Left lobe of liver (tissue), 2 donors: ENCODE measurements at regions not wholly inside any gene's neighbourhood (a gene's known extent, or its start where the extent isn't known, plus 50 kb on each side); places are given as distances from the start of the nearest gene placed in this dataset.
"Not testable (repeated sequence)": the region's sequence is repeated elsewhere in the genome, so short reads cannot be mapped to it uniquely, and the experiment has no call there.

Experiments used
- ATAC-seq: fragments of 200-7000 bp; cut with Tn5 transposase; one replicate; pipeline ENCODE4 v1.9.1; 2020; ENCODE audit warnings: mild to moderate bottlenecking, moderate library complexity
- DNase-seq: peaks from one replicate; pipeline ENCODE4 v3.0.0-alpha.2; 2020; ENCODE audit warnings: low spot score
- donor health status: DM: no; HTN: no; CAD: no; lungs with moderate emphysema.
- donor health status: DM: no; HTN: yes; CAD: no.

- no peak for DNase-seq
These were observed 1681.7 kb upstream of the DDX18 start for GRCh38 chr2:116132833-116133232.

GRCh38 chr2:116133381-116133942, 1681.0 kb upstream of the DDX18 start:
- ATAC-seq, result no peak
- no peak for DNase-seq

More at GRCh38 chr2:116132833-116133232, 1681.7 kb upstream of the DDX18 start:
- no peak for ATAC-seq

DNA sequence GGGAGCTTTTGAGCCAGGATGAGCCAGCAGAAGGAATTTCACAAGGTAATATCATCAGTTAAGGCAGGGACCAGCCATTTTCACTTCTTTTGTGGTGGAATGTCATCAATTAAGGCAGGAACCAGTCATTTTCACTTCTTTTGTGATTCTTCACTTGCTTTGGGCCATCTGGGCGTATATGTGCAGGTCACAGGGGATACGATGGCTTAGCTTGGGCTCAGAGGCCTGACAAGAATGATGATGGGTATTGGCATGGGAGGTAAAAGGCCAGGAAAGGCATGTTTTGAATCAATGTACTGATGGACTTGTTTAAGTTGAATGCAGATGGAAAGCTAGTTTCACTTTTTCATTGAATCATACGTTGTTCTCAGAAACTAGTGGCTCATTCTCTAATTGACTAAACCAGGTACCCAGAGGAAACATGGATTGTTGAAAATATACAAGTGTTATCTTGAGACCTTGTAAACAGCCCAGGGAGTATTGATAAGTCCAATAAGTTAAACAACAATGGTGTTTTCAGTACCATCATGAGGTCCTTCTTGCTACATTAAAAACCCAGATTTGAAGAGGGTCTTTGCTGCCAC, 1672.5 kb upstream of the DDX18 start:
- DNase-seq, result no peak
- ATAC-seq, result no peak

- no peak for ATAC-seq
- no peak for DNase-seq
These were observed 1671.8 kb upstream of the DDX18 start for GRCh38 chr2:116142644-116143227.

DNA sequence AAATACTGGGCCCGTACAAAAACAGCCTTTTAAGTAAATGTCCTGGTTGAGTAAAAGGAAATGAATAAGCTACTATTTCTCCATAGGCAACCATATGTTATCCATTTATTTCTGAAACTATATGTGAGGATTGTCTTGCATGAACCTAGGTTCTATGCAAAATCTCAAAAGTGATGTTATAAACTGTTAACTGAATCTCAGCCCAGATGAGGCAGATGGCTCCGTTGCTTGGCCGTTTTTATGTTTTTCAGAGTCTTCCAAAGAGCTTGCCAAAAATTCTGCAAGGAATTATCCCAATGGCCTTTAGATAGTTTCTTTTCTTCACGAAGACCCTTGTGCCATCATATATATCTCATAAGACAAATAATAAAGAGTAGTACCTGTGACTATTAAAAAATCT, 1669.5 kb upstream of the DDX18 start:
- ATAC-seq, result no peak
- no peak for DNase-seq

- no peak for DNase-seq
- no peak for ATAC-seq
These were observed 1666.1 kb upstream of the DDX18 start for GRCh38 chr2:116148361-116148760.

GRCh38 chr2:116153729-116154128, 1660.8 kb upstream of the DDX18 start:
- ATAC-seq (no peak), DNase-seq (no peak)

DNA sequence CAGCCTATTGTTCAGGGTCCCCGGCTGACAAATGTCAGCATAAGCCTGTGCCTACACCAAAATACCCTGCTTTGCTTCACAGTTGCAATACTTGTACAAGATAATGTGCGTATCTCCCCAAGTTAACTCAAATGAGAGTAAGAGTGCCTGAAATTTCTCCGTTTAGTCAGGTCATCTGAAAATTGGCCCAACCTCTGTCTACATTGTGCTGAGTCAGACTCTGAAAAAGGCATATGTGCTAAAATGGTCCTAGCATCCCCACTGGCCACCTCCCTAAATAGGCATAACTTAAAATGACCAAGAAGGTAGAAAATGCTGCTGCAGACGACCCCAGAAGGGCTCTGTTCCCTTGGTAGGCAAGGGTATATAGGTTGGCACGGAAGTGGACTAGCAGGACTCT, 1653.8 kb upstream of the DDX18 start:
- DNase-seq (no peak), ATAC-seq (no peak)

GRCh38 chr2:116162395-116162794, 1652.1 kb upstream of the DDX18 start:
- no peak for ATAC-seq
- DNase-seq, result no peak

- DNase-seq, result no peak
- ATAC-seq, result no peak
These were observed 1647.4 kb upstream of the DDX18 start for GRCh38 chr2:116167107-116167506.

GRCh38 chr2:116180072-116180471, 1634.4 kb upstream of the DDX18 start:
- no peak for ATAC-seq
- no peak for DNase-seq

DNA sequence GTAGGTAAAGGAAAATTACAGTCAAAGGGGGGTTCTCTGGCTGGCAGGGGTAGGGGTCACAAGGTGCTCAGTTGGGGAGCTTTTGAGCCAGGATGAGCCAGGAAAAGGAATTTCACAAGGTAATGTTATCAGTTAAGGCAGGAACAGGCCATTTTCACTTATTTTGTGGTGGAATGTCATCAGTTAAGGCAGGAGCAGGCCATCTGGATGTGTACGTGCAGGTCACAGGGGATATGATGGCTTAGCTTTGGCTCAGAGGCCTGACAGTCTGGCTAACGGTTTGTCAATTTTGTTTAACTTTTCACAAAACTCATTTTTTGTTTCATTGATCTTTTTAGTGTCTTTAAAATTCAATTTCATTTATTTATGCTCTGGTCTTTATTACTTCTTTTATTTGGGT, 1623.8 kb upstream of the DDX18 start:
- ATAC-seq, DNase-seq: not testable (repeated sequence)

DNA sequence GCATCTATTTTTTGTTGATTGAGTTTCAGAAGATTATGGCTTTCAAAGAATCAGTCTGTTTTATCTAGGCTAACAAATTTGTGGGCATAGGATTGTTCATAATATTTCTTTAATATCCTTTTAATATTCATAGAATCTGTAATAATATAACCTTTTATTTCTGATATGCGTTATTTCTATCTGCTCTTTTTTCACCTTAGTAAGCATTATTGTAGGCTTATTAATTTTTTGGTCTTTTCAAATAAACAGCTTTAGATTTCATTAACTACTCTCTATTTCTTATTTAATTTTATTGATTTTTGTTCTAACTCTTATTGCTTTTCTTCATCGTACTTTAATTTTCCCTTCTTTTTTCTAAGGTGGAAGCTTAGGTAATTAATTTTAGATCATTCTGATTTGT, 1614.4 kb upstream of the DDX18 start:
- DNase-seq (no peak), ATAC-seq (no peak)

GRCh38 chr2:116211719-116212118, 1602.8 kb upstream of the DDX18 start:
- ATAC-seq, result no peak
- no peak for DNase-seq

GRCh38 chr2:116222793-116223192, 1591.7 kb upstream of the DDX18 start:
- no peak for ATAC-seq

GRCh38 chr2:116223912-116224311, 1590.6 kb upstream of the DDX18 start:
- ATAC-seq, result no peak
- DNase-seq, result no peak

More at GRCh38 chr2:116222793-116223192, 1591.7 kb upstream of the DDX18 start:
- DNase-seq, result no peak

- DNase-seq (no peak), ATAC-seq (no peak)
These were observed 1589.9 kb upstream of the DDX18 start for GRCh38 chr2:116224610-116225009.

DNA sequence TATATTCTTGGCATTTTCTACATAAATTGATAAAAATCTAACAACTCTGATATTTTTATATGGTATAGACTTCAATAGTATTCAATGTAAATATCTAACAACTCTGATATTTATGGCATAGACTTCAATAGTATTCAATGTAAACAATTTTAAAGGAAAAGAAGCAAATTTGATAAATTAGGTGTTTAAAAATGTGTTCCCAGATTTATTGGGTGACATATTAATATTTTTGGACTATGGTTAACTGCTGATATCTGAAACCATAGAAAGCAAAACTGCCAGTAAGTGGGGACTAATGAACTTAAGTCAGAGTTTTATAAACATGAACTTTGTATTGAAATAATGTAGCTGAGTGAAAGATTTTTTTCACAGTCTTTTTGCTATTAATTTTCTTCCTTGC, 1576.0 kb upstream of the DDX18 start:
- DNase-seq, result no peak
- ATAC-seq, result no peak

GRCh38 chr2:116250376-116250775, 1564.1 kb upstream of the DDX18 start:
- ATAC-seq (no peak), DNase-seq (no peak)

GRCh38 chr2:116264872-116265271, 1549.6 kb upstream of the DDX18 start:
- ATAC-seq, result no peak
- no peak for DNase-seq

DNA sequence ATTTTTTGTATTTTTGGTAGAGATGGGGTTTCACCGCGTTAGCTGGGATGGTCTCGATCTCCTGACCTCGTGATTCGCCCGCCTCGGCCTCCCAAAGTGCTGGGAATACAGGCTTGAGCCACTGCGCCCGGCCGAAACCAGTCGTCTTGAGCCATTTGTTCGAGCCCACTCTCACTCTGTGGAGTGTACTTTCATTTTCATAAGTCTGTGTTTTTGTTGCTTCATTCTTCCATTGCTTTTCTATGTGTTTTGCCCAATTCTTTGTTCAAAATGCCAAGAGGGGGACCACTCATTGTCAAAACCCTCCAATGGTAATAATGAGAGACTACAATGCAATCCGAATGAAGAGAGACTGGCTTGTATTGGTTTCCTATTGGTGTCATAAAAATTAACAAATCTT, 1545.5 kb upstream of the DDX18 start:
- ATAC-seq (no peak), DNase-seq (no peak)

DNA sequence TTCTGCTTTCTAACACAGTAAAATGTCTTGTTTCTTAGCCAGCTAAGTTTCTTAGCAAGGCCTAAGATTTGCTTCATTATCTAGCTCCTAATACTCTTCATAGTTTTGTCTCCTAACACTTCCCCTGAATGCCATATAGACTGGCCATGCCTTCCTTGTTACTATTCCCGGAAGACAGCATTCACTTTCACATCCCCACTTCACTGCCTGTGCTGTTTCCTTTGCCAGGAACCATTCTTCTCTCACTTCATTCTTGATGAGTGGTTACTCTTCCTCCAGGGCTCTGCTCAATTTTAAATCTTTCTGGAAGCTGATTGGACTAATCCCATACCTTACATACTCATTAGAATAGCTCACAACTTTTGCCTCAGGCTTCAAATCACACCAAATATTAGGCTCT, 1510.2 kb upstream of the DDX18 start:
- no peak for DNase-seq
- no peak for ATAC-seq

- DNase-seq (no peak), ATAC-seq (no peak)
These were observed 1497.4 kb upstream of the DDX18 start for GRCh38 chr2:116317111-116317510.
